ENCODE measurements at regions not wholly inside any gene's neighbourhood (a gene's known extent, or its start where the extent isn't known, plus 50 kb on each side); places are given as distances from the start of the nearest gene placed in this dataset.

GRCh38 chr13:109968876-109969577 lies 182.6 kb upstream of the IRS2 start:
- H3K27ac ChIP-seq: no peak overlapping the region
- intact Hi-C loops (cut with DNase I; ENCODE audit: low total_unique reads): no loop called here
- no peak for DNase-seq (ENCODE audit: low spot score in 2 of 2)
- H3K4me3 ChIP-seq: no peak overlapping the region
- TF ChIP-seq POLR2AphosphoS5 (IDR thresholded peaks at IDR 0.05) (peak; percentile 37 to 98 (median 50)), POLR2A (IDR thresholded peaks at IDR 0.05) (no peak)
- TF ChIP-seq, protein P1, sequence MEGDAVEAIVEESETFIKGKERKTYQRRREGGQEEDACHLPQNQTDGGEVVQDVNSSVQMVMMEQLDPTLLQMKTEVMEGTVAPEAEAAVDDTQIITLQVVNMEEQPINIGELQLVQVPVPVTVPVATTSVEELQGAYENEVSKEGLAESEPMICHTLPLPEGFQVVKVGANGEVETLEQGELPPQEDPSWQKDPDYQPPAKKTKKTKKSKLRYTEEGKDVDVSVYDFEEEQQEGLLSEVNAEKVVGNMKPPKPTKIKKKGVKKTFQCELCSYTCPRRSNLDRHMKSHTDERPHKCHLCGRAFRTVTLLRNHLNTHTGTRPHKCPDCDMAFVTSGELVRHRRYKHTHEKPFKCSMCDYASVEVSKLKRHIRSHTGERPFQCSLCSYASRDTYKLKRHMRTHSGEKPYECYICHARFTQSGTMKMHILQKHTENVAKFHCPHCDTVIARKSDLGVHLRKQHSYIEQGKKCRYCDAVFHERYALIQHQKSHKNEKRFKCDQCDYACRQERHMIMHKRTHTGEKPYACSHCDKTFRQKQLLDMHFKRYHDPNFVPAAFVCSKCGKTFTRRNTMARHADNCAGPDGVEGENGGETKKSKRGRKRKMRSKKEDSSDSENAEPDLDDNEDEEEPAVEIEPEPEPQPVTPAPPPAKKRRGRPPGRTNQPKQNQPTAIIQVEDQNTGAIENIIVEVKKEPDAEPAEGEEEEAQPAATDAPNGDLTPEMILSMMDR (IDR thresholded peaks at IDR 0.05): no peak
- no peaks in the 10 kb centered on the region for H3K4me1 ChIP-seq
- no peaks in the 10 kb centered on the region for H3K36me3 ChIP-seq
- H3K9me3 ChIP-seq: no peaks in the 10 kb centered on the region
- no peaks in the 10 kb centered on the region for H3K27me3 ChIP-seq

- H3K36me3 ChIP-seq: no peaks in the 10 kb centered on the region
- H3K9me3 ChIP-seq: no peaks in the 10 kb centered on the region
- no peaks in the 10 kb centered on the region for H3K4me1 ChIP-seq
- intact Hi-C loops (cut with DNase I; ENCODE audit: low total_unique reads): no loop called here
- TF ChIP-seq POLR2AphosphoS5 (IDR thresholded peaks at IDR 0.05) (no peak), POLR2A (IDR thresholded peaks at IDR 0.05) (no peak)
- TF ChIP-seq, protein P1 (IDR thresholded peaks at IDR 0.05): no peak
- H3K4me3 ChIP-seq: no peak overlapping the region
- no peak overlapping the region for H3K27ac ChIP-seq
- no peak for DNase-seq (ENCODE audit: low spot score in 2 of 2)
- H3K27me3 ChIP-seq: no peaks in the 10 kb centered on the region
Measured at GRCh38 chr13:109963960-109964563, 177.7 kb upstream of the IRS2 start.

- DNase-seq (ENCODE audit: low spot score in 2 of 2): no peak
- Histone ChIP-seq H3K9me3 (no peaks in the 10 kb centered on the region), H3K36me3 (no peaks in the 10 kb centered on the region), H3K4me1 (no peaks in the 10 kb centered on the region), H3K27me3 (no peaks in the 10 kb centered on the region), H3K4me3 (no peak overlapping the region), H3K27ac (no peak overlapping the region)
- intact Hi-C loops (cut with DNase I; ENCODE audit: low total_unique reads): no loop called here
- TF ChIP-seq, protein P1 (IDR thresholded peaks at IDR 0.05): no peak
- no peak for TF ChIP-seq POLR2A (IDR thresholded peaks at IDR 0.05)
- no peak for TF ChIP-seq POLR2AphosphoS5 (IDR thresholded peaks at IDR 0.05)
Measured at GRCh38 chr13:109963384-109963783, 177.0 kb upstream of the IRS2 start.

- Histone ChIP-seq H3K4me3 (no peak overlapping the region), H3K36me3 (no peaks in the 10 kb centered on the region), H3K4me1 (no peaks in the 10 kb centered on the region), H3K27me3 (no peaks in the 10 kb centered on the region), H3K9me3 (peaks cover 0 to 7% of the 10 kb centered on the region in 2 donors), H3K27ac (no peak overlapping the region)
- DNase-seq (ENCODE audit: low spot score in 2 of 2): no peak
- intact Hi-C loops (cut with DNase I; ENCODE audit: low total_unique reads): no loop called here
- TF ChIP-seq POLR2A (IDR thresholded peaks at IDR 0.05) (no peak), POLR2AphosphoS5 (IDR thresholded peaks at IDR 0.05) (no peak)
- TF ChIP-seq, protein P1 (IDR thresholded peaks at IDR 0.05): no peak
Measured at GRCh38 chr13:109959903-109960302, 173.5 kb upstream of the IRS2 start.

GRCh38 chr13:109957875-109958274 lies 171.5 kb upstream of the IRS2 start:
- Histone ChIP-seq H3K36me3 (no peaks in the 10 kb centered on the region), H3K27me3 (no peaks in the 10 kb centered on the region), H3K27ac (no peak overlapping the region), H3K4me1 (no peaks in the 10 kb centered on the region), H3K4me3 (no peak overlapping the region), H3K9me3 (peaks cover 0 to 7% of the 10 kb centered on the region in 2 donors)
- TF ChIP-seq, protein P1 (IDR thresholded peaks at IDR 0.05): no peak
- TF ChIP-seq POLR2A (IDR thresholded peaks at IDR 0.05): no peak
- TF ChIP-seq POLR2AphosphoS5 (IDR thresholded peaks at IDR 0.05): no peak
- intact Hi-C loops (cut with DNase I; ENCODE audit: low total_unique reads): no loop called here
- DNase-seq (ENCODE audit: low spot score in 2 of 2): no peak
